HFFc6 (cell line): ENCODE measurements at regions not wholly inside any gene's neighbourhood (a gene's known extent, or its start where the extent isn't known, plus 50 kb on each side); places are given as distances from the start of the nearest gene placed in this dataset.
A peak's percentile ranks its signal among the peaks of the same experiment; 100 is the strongest.

Source experiments
- DNase-seq: peaks from one replicate; pipeline ENCODE4 v3.0.0-alpha.2; 2018
- H3K27ac Mint-ChIP-seq: 2 replicates; pipeline ENCODE4 v1.8.0; 2020; ENCODE audit warnings: mild to moderate bottlenecking, mixed read lengths
- H3K27me3 Mint-ChIP-seq: 2 replicates; pipeline ENCODE4 v1.8.0; 2021; ENCODE audit warnings: mild to moderate bottlenecking, moderate library complexity, mixed read lengths; ENCODE audit not compliant: insufficient read depth
- H3K36me3 Mint-ChIP-seq: 2 replicates; pipeline ENCODE4 v1.8.0; 2021; ENCODE audit warnings: low read depth, mixed read lengths
- H3K4me1 Mint-ChIP-seq: 2 replicates; pipeline ENCODE4 v1.8.0; 2020; ENCODE audit warnings: low read depth, mixed read lengths
- H3K4me3 Mint-ChIP-seq: 2 replicates; pipeline ENCODE4 v1.8.0; 2020; ENCODE audit warnings: mild to moderate bottlenecking, moderate library complexity, mixed read lengths
- H3K9me3 Mint-ChIP-seq: 2 replicates; pipeline ENCODE4 v1.8.0; 2020; ENCODE audit warnings: mild to moderate bottlenecking, mixed read lengths
- TF ChIP-seq, protein P1 (sequence below): fragments of 200-600 bp; sonication (generic); IDR thresholded peaks from 2 replicates; pipeline ENCODE4 v1.5.0; 2021; ENCODE audit warnings: antibody characterized with exemption, mild to moderate bottlenecking

DNA sequence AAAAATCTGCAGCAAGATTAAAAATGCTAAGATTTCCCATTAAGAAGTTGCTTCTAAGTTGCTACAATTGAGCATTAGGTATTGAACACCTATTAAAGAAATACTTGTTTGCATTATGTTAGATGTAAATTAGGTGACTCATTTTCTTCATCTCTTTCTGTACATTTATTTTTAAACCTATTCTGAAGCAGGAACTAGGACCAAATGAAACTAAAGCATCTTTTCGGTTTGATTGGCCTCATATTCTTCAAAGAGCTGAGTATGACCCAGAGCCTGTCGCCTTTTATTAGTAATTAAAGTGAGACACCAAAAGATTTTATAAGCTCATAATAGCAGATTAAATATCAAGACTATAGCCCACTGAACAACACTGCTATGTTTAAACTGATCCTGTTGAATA is 83.4 kb upstream of the ZEB2 start:
- Mint-ChIP-seq H3K4me3 (no peak overlapping the region), H3K27me3 (no peaks in the 10 kb centered on the region; the same call in 1 of the 2 replicates), H3K36me3 (no peaks in the 10 kb centered on the region), H3K27ac (no peak overlapping the region), H3K9me3 (no peaks in the 10 kb centered on the region), H3K4me1 (0 out of 2 replicates have a peak, but pooled peaks cover 2% of the 10 kb centered on the region)
- DNase-seq, result no peak
- TF ChIP-seq, protein P1, sequence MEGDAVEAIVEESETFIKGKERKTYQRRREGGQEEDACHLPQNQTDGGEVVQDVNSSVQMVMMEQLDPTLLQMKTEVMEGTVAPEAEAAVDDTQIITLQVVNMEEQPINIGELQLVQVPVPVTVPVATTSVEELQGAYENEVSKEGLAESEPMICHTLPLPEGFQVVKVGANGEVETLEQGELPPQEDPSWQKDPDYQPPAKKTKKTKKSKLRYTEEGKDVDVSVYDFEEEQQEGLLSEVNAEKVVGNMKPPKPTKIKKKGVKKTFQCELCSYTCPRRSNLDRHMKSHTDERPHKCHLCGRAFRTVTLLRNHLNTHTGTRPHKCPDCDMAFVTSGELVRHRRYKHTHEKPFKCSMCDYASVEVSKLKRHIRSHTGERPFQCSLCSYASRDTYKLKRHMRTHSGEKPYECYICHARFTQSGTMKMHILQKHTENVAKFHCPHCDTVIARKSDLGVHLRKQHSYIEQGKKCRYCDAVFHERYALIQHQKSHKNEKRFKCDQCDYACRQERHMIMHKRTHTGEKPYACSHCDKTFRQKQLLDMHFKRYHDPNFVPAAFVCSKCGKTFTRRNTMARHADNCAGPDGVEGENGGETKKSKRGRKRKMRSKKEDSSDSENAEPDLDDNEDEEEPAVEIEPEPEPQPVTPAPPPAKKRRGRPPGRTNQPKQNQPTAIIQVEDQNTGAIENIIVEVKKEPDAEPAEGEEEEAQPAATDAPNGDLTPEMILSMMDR, result no peak

DNA sequence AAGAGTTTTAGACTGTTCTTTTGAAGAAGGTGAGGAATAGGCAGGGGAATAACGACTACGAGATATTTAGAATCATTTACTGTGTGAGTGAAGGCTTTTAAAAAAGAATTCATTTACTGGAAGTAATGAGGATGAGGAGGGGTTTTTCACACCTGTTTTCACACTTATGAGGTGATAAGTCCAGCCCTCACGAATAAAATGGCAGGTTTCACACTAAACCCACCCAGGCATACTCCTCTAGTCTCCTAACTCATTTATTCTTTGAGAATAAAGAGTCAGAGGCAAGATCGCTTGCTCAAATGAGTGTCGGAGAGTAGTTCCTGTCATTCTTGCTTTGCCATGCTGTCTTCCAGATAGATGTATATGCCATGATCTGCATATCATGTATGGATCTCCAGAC is 79.0 kb upstream of the ZEB2 start:
- no peak for DNase-seq
- Mint-ChIP-seq H3K36me3 (no peaks in the 10 kb centered on the region), H3K9me3 (peaks cover 6% of the 10 kb centered on the region; the same call in 1 of the 2 replicates), H3K27me3 (no peaks in the 10 kb centered on the region; the same call in none of the 2 replicates), H3K4me1 (peaks cover 19% of the 10 kb centered on the region), H3K4me3 (no peak overlapping the region), H3K27ac (no peak overlapping the region)
- TF ChIP-seq, protein P1, result no peak

DNA sequence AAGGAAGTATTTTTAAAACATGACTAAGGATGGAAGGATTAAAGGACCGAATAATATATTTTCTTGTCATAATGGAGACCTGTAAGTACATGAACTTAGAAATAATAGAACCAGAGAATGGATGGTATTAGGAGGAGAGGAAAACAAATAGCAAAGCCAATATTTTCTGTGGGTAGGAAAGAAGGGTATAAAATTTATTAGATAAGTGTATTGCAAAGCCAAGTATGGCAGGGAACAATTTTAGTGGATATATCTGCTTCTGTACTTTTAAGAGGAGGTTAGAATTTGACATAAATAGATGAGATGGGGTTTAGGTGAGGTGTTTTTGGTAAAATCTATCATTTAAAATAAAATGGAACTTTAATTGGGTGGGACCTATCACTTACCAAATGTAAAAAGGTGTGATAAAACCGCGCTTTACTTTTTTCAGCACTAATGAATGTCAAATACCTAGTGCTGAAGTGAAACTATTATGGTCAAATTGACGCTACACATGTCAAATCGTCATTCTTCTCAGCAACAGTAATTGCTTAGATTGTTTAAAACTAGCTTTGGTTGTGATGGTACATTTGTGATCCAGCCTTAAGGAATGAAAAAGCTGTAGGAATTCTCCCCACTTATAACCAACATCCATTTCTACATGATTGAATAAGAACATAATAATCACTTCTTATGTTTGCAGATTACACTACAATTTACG is 78.1 kb upstream of the ZEB2 start:
- H3K27ac Mint-ChIP-seq, result no peak overlapping the region
- peaks cover 19% of the 10 kb centered on the region for H3K4me1 Mint-ChIP-seq
- DNase-seq, result no peak
- no peaks in the 10 kb centered on the region for H3K36me3 Mint-ChIP-seq
- no peaks in the 10 kb centered on the region; the same call in none of the 2 replicates for H3K27me3 Mint-ChIP-seq
- H3K4me3 Mint-ChIP-seq, result no peak overlapping the region
- H3K9me3 Mint-ChIP-seq, result peaks cover 6% of the 10 kb centered on the region; the same call in 1 of the 2 replicates
- TF ChIP-seq, protein P1, result no peak

DNA sequence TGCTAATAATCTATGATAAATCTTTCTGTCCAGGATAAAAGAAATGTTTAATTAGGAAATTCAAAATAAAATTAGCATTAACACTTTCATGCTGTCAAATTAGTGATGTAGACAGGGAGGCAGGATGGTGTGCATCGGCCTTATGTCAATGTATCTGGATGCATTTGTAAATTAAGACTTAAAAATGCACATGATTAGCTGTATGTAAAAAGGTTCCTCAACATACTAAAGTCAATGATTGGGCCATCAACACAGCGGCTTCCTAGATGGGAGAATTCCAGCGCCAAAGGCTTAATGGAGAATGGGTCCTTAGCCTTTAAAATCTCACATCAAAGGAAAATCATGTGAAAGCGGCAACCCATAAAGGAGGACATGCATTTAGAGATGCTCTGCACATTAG is 77.5 kb upstream of the ZEB2 start:
- DNase-seq, result no peak
- H3K36me3 Mint-ChIP-seq, result no peaks in the 10 kb centered on the region
- TF ChIP-seq, protein P1, result no peak
- no peaks in the 10 kb centered on the region; the same call in none of the 2 replicates for H3K27me3 Mint-ChIP-seq
- no peak overlapping the region for H3K27ac Mint-ChIP-seq
- H3K4me1 Mint-ChIP-seq, result peaks cover 19% of the 10 kb centered on the region
- peaks cover 6% of the 10 kb centered on the region; the same call in 1 of the 2 replicates for H3K9me3 Mint-ChIP-seq
- no peak overlapping the region for H3K4me3 Mint-ChIP-seq

DNA sequence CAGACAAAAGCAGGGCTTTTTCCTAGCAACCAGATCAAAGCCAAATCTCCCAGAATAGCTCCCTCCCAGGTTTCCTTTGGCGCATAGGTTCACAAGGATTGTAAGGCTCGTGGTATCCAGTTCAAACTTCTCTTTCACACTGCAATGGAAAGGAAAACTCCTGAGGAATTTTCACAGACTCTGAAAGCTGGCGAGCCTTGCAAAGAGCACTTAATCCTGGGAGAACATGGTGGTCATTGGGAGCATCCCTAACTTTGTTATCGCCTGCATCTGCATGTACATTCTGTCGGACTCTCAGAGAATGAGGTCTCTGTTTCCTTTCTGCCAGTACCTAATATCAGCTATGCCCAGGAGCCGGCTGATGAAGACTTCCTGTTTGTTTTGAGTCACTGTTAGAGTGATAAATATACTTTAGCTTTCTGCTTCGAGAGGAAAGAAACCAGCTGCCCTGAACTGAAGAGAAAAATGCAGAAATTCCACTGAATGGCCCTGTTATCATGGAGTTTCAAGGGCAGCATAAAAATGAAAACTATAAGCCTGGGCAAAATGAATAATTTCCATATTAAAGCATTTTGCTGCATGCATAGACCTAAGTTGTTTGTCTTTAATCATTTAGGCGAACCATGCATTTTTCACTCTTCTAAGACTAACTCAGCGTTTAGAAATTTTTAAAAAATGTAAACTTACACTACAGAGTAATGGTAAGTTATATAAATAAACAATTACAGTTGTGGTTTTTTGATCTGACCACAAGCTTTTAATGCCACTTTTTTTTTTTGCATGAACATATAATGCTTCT is 76.4 kb upstream of the ZEB2 start:
- DNase-seq, result peak; percentile 42
- peak overlapping the region; percentile 19 for H3K4me3 Mint-ChIP-seq
- TF ChIP-seq, protein P1, result no peak
- peaks cover 6% of the 10 kb centered on the region; the same call in 1 of the 2 replicates for H3K9me3 Mint-ChIP-seq
- H3K4me1 Mint-ChIP-seq, result peaks cover 19% of the 10 kb centered on the region
- H3K27me3 Mint-ChIP-seq, result no peaks in the 10 kb centered on the region; the same call in none of the 2 replicates
- H3K36me3 Mint-ChIP-seq, result no peaks in the 10 kb centered on the region
- 0 out of 2 replicates have a peak overlapping the region, but pooled peaks have one; percentile 19 for H3K27ac Mint-ChIP-seq
